Suppressor macrophage treated with lipopolysaccharide for 1 hour (primary cell): ENCODE measurements at regions not wholly inside any gene's neighbourhood (a gene's known extent, or its start where the extent isn't known, plus 50 kb on each side); places are given as distances from the start of the nearest gene placed in this dataset.

Experiments
- DNase-seq, 3 donors: peaks; one replicate each; pipeline ENCODE4 v3.0.0-alpha.2; 2020 to 2022

- DNase-seq = no peak
Observed at GRCh38 chr7:72524037-72524436, 111.9 kb upstream of the CALN1 start.

DNA sequence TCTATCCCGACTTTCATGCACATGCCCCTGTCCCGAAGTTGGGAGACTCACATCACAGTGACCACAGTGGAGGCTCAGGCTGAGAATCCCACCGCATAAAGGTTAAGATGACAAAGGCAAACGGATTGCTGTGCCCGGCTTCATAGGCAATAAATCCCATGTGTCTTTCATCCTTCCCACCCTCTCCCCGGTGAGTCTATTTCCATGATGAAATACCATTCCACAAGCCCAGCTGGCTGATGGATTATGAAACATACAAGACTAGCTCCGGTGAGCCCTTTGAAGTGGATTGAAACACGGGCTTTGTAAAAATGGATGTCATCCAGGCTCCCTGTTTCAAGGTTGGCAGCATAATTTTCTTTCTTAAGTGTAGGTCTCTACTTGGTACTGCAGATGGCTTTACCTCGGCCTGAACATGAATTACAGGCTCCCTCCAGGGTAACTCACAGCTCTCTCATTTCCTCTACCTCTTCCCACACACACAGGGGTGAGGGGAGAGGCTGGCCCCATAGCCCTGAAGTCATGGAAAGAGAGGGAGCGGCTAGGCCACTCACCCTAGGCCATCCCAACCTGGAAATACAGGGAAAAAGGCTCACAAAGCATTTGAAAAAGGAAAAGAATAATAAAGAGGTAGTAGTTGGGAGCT, 92.0 kb upstream of the CALN1 start:
- no peak for DNase-seq

DNA sequence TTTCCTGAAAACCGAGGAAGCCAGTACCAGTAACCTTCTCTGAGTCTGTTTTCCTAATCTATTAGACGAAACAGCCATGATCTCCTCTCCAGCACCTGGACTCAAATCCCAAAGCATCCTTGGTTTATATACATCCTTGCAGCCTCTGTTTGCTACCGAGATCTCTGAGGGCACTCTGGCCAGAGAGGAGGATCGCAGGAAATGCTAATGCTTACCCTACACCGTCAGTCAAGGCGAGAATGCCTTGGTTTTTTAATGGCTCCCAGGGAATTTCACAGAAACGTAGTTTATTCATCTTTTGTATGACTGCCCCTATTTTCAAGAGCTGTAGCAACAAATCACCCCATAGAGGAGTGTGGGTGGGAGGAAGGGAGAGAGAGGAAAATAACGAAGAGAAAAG, 91.5 kb upstream of the CALN1 start:
- no peak for DNase-seq

DNA sequence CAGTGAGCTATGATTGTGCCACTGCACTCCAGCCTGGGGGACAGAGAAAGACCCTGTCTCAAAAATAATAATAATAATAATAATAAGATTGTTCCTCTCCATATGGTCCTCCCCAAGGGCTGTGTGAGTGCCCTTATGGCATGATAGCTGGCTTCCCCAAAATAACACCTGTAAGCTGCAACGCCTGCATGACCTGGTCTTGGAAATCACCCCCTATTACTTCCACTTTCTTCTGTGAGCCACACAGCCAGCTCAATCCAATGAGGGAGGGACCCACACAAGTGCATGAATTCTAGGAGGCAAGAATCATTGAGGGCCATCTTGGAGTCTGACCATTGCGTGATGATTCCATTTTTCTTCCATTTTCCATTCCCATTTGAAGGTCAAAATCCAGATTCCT, 82.7 kb upstream of the CALN1 start:
- no peak for DNase-seq

DNA sequence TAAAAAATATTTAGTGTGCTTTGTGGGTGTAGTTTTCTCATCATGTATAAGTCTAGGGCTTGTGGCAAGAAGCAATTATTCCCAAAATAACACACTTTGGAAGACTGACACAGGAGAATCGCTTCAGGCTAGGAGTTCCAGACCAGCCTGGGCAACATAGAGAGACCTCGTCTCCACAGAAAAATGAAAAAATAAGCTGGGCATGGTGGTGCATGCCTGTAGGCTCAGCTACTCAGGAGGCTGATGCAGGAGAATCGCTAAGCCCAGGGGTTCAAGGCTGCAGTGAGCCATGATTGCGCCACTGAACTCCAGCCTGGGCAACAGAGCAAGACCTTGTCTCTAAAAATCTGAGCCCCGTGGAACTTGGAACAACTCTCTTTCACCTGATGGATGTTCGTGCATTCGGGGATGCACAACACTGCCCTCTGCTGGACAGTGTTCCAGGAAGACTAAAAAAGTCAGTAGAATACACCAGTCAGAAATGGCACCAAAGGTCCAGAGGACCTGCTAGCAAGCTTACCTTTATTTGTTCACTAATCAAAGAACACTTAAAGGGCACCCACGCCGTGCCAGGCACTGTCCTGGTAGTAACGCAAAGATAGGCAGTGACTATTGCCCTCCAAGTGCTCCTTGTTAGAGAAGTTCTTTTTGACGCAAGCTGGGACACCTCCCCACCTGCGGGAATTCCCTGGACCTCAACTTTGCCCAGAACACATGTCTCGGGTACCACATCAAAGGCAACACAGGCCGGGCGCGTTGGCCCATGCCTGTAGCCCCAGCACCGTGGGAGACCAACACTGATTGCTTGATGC, 81.9 kb upstream of the CALN1 start:
- DNase-seq = peak; percentile 59 to 78 (median 72)

DNA sequence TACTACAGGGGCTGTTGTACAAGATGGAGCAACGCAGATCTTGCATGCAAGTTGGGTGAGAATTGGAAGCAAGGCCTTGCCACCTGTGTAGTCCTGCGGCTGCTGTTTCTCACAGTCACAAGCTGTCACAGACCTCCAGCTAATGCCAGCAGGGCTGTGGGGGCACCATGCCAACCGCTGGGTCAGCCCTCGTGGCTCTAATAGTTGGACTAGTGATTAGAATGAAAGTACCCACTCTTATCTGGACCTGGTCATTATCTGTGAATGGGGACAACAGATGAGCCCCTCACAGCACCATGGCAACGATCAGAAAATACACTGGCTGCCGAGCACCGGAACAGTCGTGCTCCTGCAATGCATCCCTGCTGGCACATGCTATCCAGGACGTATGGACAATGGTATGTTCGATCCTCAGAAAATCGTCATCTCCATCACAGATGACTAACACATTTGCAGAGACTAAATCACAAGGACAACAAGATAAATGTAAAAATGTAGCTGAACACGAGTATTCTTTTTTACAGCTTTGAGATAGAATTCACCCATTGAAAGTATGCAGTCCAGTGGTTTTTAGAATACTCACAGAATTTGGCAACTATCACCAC, 80.4 kb upstream of the CALN1 start:
- no peak for DNase-seq

DNA sequence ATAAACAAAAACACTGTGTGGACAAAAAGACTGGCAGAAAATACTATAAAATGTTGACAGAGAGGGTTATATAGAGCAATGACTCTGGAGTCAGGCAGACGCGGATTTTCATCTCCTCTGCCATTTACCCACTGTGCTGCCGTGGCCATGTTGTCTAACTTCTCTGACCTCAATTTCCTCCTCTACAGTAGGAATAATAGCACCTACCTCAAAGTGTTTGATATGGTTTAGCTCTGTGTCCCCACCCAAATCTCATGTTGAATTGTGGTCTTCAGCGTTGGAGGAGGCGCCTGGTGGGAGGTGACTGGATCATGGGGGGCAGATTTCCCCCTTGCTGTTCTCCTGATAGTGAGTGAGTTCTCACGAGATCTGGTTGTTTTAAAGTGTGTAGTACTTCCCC, 78.2 kb upstream of the CALN1 start:
- DNase-seq = no peak

DNA sequence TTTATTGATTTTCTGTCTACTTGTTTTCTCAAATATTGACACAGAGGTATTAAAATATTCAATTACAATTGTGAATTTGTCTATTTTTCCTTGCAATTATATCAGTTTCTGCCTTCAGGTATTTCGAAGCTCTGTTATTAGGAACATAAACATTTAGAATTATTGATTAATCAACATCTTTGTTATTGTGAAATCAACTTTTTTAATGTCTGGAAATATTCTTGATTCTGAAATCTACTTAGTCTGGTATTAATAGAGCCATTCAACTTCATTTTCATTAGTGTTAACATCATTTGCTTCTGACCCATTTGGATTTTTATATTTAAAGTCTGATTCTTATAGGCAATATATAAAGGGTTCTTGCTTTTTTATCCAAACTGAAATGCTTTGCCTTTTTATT, 69.8 kb upstream of the CALN1 start:
- DNase-seq = no peak

DNA sequence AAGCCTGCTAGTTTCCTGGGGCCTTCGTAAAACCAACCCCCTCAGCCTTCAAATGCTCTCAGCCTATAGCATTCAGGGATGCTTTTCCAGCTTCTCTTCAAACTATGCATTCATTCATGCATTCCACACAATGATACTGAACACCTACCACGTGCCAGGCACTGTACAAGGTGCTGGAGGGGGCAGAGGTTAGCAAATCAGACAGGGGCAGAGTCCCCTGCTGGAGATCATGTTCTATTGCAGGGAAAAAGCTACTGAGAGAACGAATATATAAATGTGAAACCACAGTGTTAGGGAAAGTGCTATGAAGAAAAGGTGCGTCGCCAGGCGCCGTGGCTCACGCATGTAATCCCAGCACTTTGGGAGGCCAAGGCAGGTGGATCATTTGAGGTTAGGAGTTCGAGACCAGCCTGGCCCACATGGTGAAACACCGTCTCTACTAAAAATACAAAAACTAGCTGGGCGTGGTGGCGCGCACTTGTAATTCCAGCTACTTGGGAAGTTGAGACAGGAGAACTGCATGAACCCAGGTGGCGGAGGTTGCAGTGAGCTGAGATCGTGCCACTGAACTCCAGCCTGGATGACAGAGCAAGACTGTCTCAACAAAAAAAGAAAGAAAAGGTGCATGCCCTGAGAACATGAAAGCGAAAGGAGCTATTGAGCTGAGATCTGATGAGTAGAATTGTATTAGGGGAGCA, 64.6 kb upstream of the CALN1 start:
- DNase-seq = no peak

DNA sequence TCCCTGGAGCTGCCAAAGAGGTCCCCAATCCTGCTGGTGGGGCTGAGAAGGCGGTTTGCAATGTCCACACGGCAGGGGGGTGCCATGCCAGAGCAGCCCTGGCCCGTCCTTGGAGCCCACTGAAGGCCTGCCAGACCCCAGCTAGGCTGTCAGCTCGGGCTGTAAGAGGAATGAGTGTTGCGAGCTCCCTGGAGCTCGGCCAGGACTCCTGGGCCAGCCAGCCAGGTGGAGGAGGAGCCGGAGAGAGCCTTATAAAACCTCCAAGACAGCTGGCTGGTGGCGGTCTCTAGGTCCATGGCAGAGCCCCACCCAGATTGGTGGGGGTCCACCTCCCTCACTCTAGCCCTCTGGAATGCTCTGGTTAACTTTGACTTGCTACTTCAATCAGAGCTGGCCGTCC, 55.1 kb upstream of the CALN1 start:
- no peak for DNase-seq

DNA sequence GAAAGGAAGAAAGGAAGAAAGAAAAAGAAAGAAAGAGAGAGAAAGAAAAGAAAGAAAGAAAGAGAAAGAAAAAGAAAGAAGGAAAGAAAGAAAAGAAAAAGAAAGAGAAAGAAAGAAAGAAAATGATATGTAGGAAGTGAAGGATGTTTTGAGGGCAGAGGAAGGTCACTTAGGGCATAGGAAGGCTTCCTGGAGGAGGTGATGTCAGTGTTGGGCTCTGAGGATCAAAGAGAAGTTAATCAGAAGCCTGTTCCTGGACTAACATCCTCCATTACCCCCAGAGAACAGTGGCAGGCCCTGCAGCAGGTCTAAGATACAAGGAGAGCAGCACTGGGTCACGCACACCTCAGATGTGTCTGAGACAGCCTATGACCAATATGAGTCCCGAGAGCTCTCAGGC, 54.7 kb upstream of the CALN1 start:
- no peak for DNase-seq

- no peak for DNase-seq
Observed at GRCh38 chr7:72465521-72465920, 53.4 kb upstream of the CALN1 start.

DNA sequence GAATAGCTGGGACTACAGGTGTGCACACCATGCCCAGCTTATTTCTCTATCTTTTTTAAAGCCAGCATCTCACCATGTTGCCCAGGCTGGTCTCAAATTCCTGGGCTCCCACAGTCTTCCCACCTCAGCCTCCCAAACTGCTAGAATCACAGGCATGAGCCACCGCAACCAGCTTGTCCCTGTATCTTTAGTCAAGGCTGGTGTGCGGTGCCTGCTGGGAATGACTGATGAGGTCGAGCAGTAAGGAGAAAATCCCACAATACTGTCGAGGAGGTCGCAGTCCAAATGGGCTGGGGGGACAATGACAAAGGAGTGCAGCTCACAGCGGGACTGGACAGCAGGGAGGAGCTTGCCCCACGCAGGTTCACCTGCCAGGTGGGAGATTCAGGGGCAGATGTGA, 50.2 kb upstream of the CALN1 start:
- DNase-seq = no peak
